ENCODE measurements at regions not wholly inside any gene's neighbourhood (a gene's known extent, or its start where the extent isn't known, plus 50 kb on each side); places are given as distances from the start of the nearest gene placed in this dataset.

GRCh38 chr10:76763376-76763775, 874.2 kb downstream of the KCNMA1 start:
- Mint-ChIP-seq H3K4me3 (no peak overlapping the region), H3K27ac (no peak overlapping the region), H3K27me3 (no peaks in the 10 kb centered on the region), H3K36me3 (no peaks in the 10 kb centered on the region), H3K4me1 (no peaks in the 10 kb centered on the region), H3K9me3 (peaks cover 0 to 6% (median 0%) of the 10 kb centered on the region in 11 donors)
- DNase-seq (no peak), ATAC-seq (no peak)
- Histone ChIP-seq H3K27ac (ENCODE audit: low read depth, low read length) (no peak overlapping the region), H3K4me1 (ENCODE audit: control insufficient read depth in 2 of 2, insufficient read depth in 2 of 2, low read length in 2 of 2) (no peaks in the 10 kb centered on the region), H3K9me3 (ENCODE audit: control insufficient read depth in 2 of 3, low read length in 3 of 3) (no peaks in the 10 kb centered on the region), H3K36me3 (ENCODE audit: control insufficient read depth in 2 of 3, insufficient read depth in 3 of 3, low read length in 3 of 3) (no peaks in the 10 kb centered on the region), H3K4me3 (ENCODE audit: low read length) (no peak overlapping the region), H3K27me3 (ENCODE audit: control insufficient read depth in 2 of 2, insufficient read depth in 2 of 2, low read length in 2 of 2) (no peaks in the 10 kb centered on the region)
- ChIA-PET POLR2A (no interaction called here), CTCF (no interaction called here)
- intact Hi-C loops (cut with micrococcal nuclease), result no loop called here

GRCh38 chr10:76759681-76760080, 877.9 kb downstream of the KCNMA1 start:
- no peaks in the 10 kb centered on the region for H3K4me1 Mint-ChIP-seq
- H3K9me3 Mint-ChIP-seq, result peaks cover 0 to 6% (median 0%) of the 10 kb centered on the region in 11 donors
- Histone ChIP-seq H3K27ac (ENCODE audit: low read depth, low read length) (no peak overlapping the region), H3K4me1 (ENCODE audit: control insufficient read depth in 2 of 2, insufficient read depth in 2 of 2, low read length in 2 of 2) (no peaks in the 10 kb centered on the region), H3K27me3 (ENCODE audit: control insufficient read depth in 2 of 2, insufficient read depth in 2 of 2, low read length in 2 of 2) (no peaks in the 10 kb centered on the region), H3K4me3 (ENCODE audit: low read length) (no peak overlapping the region), H3K36me3 (ENCODE audit: control insufficient read depth in 2 of 3, insufficient read depth in 3 of 3, low read length in 3 of 3) (no peaks in the 10 kb centered on the region), H3K9me3 (ENCODE audit: control insufficient read depth in 2 of 3, low read length in 3 of 3) (no peaks in the 10 kb centered on the region)
- H3K27ac Mint-ChIP-seq, result no peak overlapping the region
- no peak overlapping the region for H3K4me3 Mint-ChIP-seq
- no peaks in the 10 kb centered on the region for H3K36me3 Mint-ChIP-seq
- DNase-seq, result no peak
- ChIA-PET CTCF (no interaction called here), POLR2A (no interaction called here)
- intact Hi-C loops (cut with micrococcal nuclease), result no loop called here
- no peak for ATAC-seq
- H3K27me3 Mint-ChIP-seq, result no peaks in the 10 kb centered on the region

GRCh38 chr10:76743169-76743568, 894.4 kb downstream of the KCNMA1 start:
- no peak for ATAC-seq
- H3K4me1 Mint-ChIP-seq, result no peaks in the 10 kb centered on the region
- H3K4me3 ChIP-seq (ENCODE audit: low read length), result no peak overlapping the region
- no peaks in the 10 kb centered on the region for H3K9me3 ChIP-seq (ENCODE audit: control insufficient read depth in 2 of 3, low read length in 3 of 3)
- peaks cover 0 to 3% (median 0%) of the 10 kb centered on the region in 11 donors for H3K9me3 Mint-ChIP-seq
- no peak overlapping the region for H3K27ac Mint-ChIP-seq
- no peak overlapping the region for H3K4me3 Mint-ChIP-seq
- intact Hi-C loops (cut with micrococcal nuclease), result no loop called here
- H3K27me3 ChIP-seq (ENCODE audit: control insufficient read depth in 2 of 2, insufficient read depth in 2 of 2, low read length in 2 of 2), result no peaks in the 10 kb centered on the region
- no peaks in the 10 kb centered on the region for H3K4me1 ChIP-seq (ENCODE audit: control insufficient read depth in 2 of 2, insufficient read depth in 2 of 2, low read length in 2 of 2)
- H3K36me3 Mint-ChIP-seq, result no peaks in the 10 kb centered on the region
- POLR2A ChIA-PET, result no interaction called here
- H3K36me3 ChIP-seq (ENCODE audit: control insufficient read depth in 2 of 3, insufficient read depth in 3 of 3, low read length in 3 of 3), result no peaks in the 10 kb centered on the region
- CTCF ChIA-PET, result no interaction called here
- no peak for DNase-seq
- H3K27ac ChIP-seq (ENCODE audit: low read depth, low read length), result no peak overlapping the region
- H3K27me3 Mint-ChIP-seq, result peaks cover 0 to 5% (median 0%) of the 10 kb centered on the region in 5 donors

DNA sequence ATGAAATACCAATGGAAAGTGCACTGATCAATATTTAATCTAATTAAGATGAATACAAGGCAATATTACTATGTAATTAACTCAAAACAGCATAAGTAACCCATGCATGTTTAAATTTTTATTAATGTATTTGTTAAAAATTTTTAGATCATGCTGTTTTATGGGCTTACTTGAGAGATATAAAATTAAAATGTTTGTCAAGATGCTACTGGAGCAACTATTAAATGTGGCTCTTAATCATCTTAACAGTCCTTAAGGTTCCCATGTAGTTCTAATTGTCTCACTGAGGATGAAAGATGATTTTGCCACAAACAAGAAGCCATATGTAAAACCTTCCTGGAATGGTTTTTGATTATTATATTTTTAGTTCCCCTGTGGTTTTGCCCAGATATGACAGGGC, 897.1 kb downstream of the KCNMA1 start:
- ChIA-PET POLR2A (no interaction called here), CTCF (no interaction called here)
- DNase-seq, result no peak
- Mint-ChIP-seq H3K9me3 (peaks cover 0 to 1% (median 0%) of the 10 kb centered on the region in 11 donors), H3K27ac (no peak overlapping the region), H3K4me3 (no peak overlapping the region), H3K27me3 (no peaks in the 10 kb centered on the region), H3K4me1 (peaks cover 0 to 7% (median 0%) of the 10 kb centered on the region in 7 donors), H3K36me3 (no peaks in the 10 kb centered on the region)
- Histone ChIP-seq H3K27ac (ENCODE audit: low read depth, low read length) (no peak overlapping the region), H3K4me3 (ENCODE audit: low read length) (no peak overlapping the region), H3K36me3 (ENCODE audit: control insufficient read depth in 2 of 3, insufficient read depth in 3 of 3, low read length in 3 of 3) (no peaks in the 10 kb centered on the region), H3K4me1 (ENCODE audit: control insufficient read depth in 2 of 2, insufficient read depth in 2 of 2, low read length in 2 of 2) (no peaks in the 10 kb centered on the region), H3K9me3 (ENCODE audit: control insufficient read depth in 2 of 3, low read length in 3 of 3) (no peaks in the 10 kb centered on the region), H3K27me3 (ENCODE audit: control insufficient read depth in 2 of 2, insufficient read depth in 2 of 2, low read length in 2 of 2) (no peaks in the 10 kb centered on the region)
- intact Hi-C loops (cut with micrococcal nuclease), result no loop called here
- no peak for ATAC-seq

DNA sequence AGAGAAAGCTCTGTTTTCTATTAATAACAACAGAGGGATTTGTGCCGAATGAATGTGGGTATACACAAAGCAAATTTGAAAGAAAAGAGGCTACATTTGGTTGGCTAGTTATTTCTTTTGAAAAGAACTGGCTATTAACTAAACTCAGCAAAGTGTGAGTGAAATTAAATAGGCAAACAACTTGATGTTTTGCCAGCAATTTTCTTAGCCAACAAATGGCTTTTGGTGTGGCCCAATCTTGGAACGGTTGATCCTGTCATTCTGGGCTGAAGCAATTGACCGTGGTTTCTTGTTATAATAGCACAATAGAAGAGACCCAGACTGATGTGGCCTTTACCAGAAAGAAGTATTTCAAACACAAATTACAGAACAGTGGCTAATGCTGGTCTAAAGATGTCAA, 898.6 kb downstream of the KCNMA1 start:
- POLR2A ChIA-PET, result no interaction called here
- intact Hi-C loops (cut with micrococcal nuclease), result no loop called here

DNA sequence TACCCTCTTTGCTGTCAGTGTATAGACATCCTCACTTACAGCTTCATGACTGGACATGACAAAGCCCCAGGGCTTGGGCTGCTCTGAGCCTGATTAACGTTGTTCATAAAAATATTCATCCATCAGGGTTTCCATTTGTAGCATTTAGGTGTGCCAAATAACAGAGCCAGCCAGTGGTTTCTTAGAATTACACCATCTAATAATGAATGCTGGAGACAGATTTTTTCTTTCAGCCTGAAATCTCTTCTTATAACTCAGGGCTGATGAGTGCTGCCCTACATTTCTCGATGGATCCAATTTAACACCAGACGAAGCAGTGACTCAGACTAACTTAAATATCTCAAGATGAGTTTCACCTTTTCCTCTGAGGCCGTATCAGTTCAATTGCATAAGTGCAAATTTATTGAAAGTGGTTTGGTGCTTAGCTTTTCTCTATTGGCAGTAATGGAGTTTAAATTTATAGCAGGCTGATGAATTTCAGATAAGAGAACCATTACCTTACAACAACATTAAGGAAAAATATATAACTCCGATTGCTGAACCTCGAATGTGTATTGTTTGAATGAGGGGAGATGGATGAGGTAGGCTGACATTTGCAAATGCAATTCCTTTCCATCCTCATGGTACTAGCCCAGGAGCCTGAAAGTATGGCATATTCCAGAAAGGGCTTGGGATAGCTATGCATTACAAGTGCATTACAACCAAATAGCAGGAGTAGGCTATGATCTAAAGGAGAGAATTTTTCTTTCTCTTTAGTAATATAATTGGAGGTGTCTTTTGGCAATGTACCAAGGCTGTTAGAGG, 900.6 kb downstream of the KCNMA1 start:
- H3K27ac ChIP-seq (ENCODE audit: low read depth, low read length), result no peak overlapping the region
- Mint-ChIP-seq H3K9me3 (peaks cover 0 to 5% (median 1%) of the 10 kb centered on the region in 11 donors), H3K27ac (no peak overlapping the region), H3K36me3 (peaks cover 0 to 1% (median 0%) of the 10 kb centered on the region in 5 donors), H3K4me1 (peaks cover 0 to 7% (median 0%) of the 10 kb centered on the region in 7 donors), H3K4me3 (no peak overlapping the region), H3K27me3 (peaks cover 0 to 4% (median 0%) of the 10 kb centered on the region in 5 donors)
- H3K27me3 ChIP-seq (ENCODE audit: control insufficient read depth in 2 of 2, insufficient read depth in 2 of 2, low read length in 2 of 2), result no peaks in the 10 kb centered on the region
- DNase-seq, result no peak
- intact Hi-C loops (cut with micrococcal nuclease), result no loop called here
- H3K4me3 ChIP-seq (ENCODE audit: low read length), result no peak overlapping the region
- POLR2A ChIA-PET, result no interaction called here
- CTCF ChIA-PET, result no interaction called here
- H3K36me3 ChIP-seq (ENCODE audit: control insufficient read depth in 2 of 3, insufficient read depth in 3 of 3, low read length in 3 of 3), result no peaks in the 10 kb centered on the region
- no peak for ATAC-seq
- no peaks in the 10 kb centered on the region for H3K9me3 ChIP-seq (ENCODE audit: control insufficient read depth in 2 of 3, low read length in 3 of 3)
- no peaks in the 10 kb centered on the region for H3K4me1 ChIP-seq (ENCODE audit: control insufficient read depth in 2 of 2, insufficient read depth in 2 of 2, low read length in 2 of 2)

More for the DNA sequence above, 898.6 kb downstream of the KCNMA1 start:
- H3K27ac Mint-ChIP-seq, result no peak overlapping the region
- Histone ChIP-seq H3K27me3 (ENCODE audit: control insufficient read depth in 2 of 2, insufficient read depth in 2 of 2, low read length in 2 of 2) (no peaks in the 10 kb centered on the region), H3K4me1 (ENCODE audit: control insufficient read depth in 2 of 2, insufficient read depth in 2 of 2, low read length in 2 of 2) (no peaks in the 10 kb centered on the region), H3K36me3 (ENCODE audit: control insufficient read depth in 2 of 3, insufficient read depth in 3 of 3, low read length in 3 of 3) (no peaks in the 10 kb centered on the region), H3K9me3 (ENCODE audit: control insufficient read depth in 2 of 3, low read length in 3 of 3) (no peaks in the 10 kb centered on the region), H3K4me3 (ENCODE audit: low read length) (no peak overlapping the region), H3K27ac (ENCODE audit: low read depth, low read length) (no peak overlapping the region)
- no peaks in the 10 kb centered on the region for H3K36me3 Mint-ChIP-seq
- no peak overlapping the region for H3K4me3 Mint-ChIP-seq
- no peaks in the 10 kb centered on the region for H3K27me3 Mint-ChIP-seq
- DNase-seq (no peak), ATAC-seq (no peak)
- CTCF ChIA-PET, result no interaction called here
- H3K4me1 Mint-ChIP-seq, result peaks cover 0 to 7% (median 0%) of the 10 kb centered on the region in 7 donors
- peaks cover 0 to 5% (median 0%) of the 10 kb centered on the region in 11 donors for H3K9me3 Mint-ChIP-seq

DNA sequence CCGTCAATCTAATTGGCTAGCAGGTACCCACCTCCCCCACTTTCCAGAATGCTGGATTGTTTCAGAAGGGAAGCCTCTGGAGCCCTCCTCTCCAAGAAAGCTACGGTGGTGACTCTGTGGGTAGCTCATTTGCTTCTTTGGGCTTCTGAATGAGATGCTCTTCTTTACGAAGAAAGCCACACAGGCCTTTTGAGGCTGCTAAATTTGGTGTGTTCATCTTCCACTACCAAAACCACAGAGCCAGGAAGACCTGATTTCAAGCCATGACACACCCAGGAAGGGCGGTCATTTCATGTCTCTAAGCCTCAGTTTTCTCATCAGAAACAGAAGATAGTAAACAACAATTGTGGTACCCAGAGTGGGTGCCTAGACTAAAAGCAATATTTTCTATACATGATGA, 901.2 kb downstream of the KCNMA1 start:
- Mint-ChIP-seq H3K4me1 (peaks cover 0 to 7% (median 0%) of the 10 kb centered on the region in 7 donors), H3K4me3 (peak overlapping the region in 1 of 10 donors; percentile 40), H3K27me3 (peaks cover 0 to 4% (median 0%) of the 10 kb centered on the region in 5 donors), H3K27ac (peak overlapping the region in 1 of 9 donors; percentile 72), H3K36me3 (peaks cover 0 to 4% (median 0%) of the 10 kb centered on the region in 5 donors), H3K9me3 (peaks cover 0 to 9% (median 2%) of the 10 kb centered on the region in 11 donors)
- Histone ChIP-seq H3K27ac (ENCODE audit: low read depth, low read length) (no peak overlapping the region), H3K9me3 (ENCODE audit: control insufficient read depth in 2 of 3, low read length in 3 of 3) (no peaks in the 10 kb centered on the region), H3K4me3 (ENCODE audit: low read length) (no peak overlapping the region), H3K36me3 (ENCODE audit: control insufficient read depth in 2 of 3, insufficient read depth in 3 of 3, low read length in 3 of 3) (no peaks in the 10 kb centered on the region), H3K4me1 (ENCODE audit: control insufficient read depth in 2 of 2, insufficient read depth in 2 of 2, low read length in 2 of 2) (no peaks in the 10 kb centered on the region), H3K27me3 (ENCODE audit: control insufficient read depth in 2 of 2, insufficient read depth in 2 of 2, low read length in 2 of 2) (no peaks in the 10 kb centered on the region)
- ChIA-PET CTCF (no interaction called here), POLR2A (no interaction called here)
- intact Hi-C loops (cut with micrococcal nuclease), result no loop called here
- ATAC-seq (no peak), DNase-seq (peak in 1 of 9 donors; percentile 2)

All from naive thymus-derived CD4-positive, alpha-beta T cell (primary cell).